Right renal pelvis (tissue), 4 donors: ENCODE measurements at regions not wholly inside any gene's neighbourhood (a gene's known extent, or its start where the extent isn't known, plus 50 kb on each side); places are given as distances from the start of the nearest gene placed in this dataset.

Experiments
- DNase-seq, 4 donors: peaks; one replicate each; pipeline ENCODE4 v3.0.0-alpha.2; 2013; ENCODE audit warnings: low read depth in 4 of 4, low spot score in 3 of 4, missing footprints in 1 of 4

GRCh38 chr17:45708707-45709290, 75.3 kb upstream of the CRHR1 start:
- no peak for DNase-seq

- DNase-seq, result no peak
Measured at GRCh38 chr17:45709728-45710288, 74.3 kb upstream of the CRHR1 start.

- DNase-seq, result no peak
Measured at GRCh38 chr17:45715787-45716186, 68.3 kb upstream of the CRHR1 start.

GRCh38 chr17:45718791-45719190, 65.3 kb upstream of the CRHR1 start:
- DNase-seq, result no peak

DNA sequence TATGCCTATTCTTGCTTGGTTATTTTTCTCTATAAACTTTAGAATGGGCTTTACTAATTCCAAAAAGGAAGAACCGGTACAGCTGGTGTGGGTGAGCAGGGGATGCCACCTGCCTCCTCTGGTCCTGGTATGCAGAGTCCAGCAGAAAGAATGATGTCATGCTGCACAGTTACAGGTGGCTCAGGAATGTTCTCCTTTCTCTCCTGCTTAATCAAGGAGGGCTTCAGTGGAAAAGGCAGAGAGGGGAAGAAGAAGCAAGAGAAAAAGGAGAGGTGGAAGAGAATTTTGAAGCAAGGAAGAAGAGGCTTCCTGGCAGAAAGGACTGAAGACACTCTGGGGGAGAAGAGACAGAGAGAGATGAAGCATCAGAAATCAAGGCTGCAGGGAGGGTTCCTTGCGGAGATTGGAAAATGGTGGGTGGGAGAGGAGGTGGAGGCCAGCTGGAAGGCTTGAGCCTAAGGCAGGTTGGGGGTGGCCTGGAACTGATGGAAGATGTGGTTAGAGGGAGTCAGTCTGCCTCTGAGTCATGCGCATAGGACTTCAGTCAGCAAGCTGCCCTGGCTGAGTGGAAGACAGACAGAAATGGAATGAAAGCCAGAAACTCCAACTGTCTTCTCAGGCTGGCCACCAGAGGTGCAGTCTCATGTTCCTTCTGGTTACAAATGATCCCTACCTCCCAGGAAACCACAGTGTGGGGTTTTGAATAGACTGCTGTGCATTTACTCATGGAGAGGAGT, 64.6 kb upstream of the CRHR1 start:
- no peak for DNase-seq

DNA sequence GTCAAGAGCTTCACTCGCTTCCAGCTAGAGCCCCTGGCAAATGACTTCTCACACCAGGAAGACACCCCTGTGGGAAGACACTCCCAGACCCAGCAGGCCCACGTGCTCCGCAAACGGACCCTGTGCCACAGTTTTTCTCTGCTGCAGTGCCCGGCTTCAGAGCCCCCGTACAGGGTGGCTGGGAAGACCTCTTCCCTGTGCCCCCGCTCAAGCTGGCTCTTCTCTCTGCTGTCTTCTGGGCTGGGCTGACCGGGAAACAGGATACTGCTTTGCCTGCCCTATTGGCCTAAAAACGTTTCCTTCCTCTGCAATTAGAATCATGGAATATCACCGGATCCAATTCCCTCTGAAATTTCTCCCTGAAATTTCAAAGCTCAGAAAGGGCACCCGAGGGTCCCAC, 63.7 kb upstream of the CRHR1 start:
- no peak for DNase-seq

DNA sequence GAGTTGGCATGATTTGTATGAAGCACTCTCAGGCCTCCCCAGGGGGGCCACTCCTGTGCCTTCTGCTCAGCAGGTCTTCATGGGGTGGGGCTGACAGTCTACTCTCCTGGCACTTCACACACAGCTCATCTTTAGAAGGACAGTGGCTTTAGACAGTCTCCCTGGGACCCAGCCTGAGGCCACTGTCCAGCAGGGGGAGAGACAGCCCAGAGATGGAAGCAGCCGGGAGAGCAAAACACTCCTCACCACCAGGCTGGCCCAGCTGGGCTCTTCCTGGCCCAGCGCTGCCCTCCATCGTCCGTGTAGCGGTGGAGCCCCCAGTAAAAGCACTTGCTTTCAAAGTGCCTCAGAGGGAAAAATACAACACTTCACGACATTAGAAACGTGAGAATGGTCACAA, 62.0 kb upstream of the CRHR1 start:
- peak in 1 of 4 donors; percentile 4 for DNase-seq

- DNase-seq, result no peak
Measured at GRCh38 chr17:45729294-45729907, 54.7 kb upstream of the CRHR1 start.

- DNase-seq, result no peak
Measured at GRCh38 chr17:45730192-45730591, 53.9 kb upstream of the CRHR1 start.

GRCh38 chr17:45731459-45731858, 52.7 kb upstream of the CRHR1 start:
- no peak for DNase-seq

DNA sequence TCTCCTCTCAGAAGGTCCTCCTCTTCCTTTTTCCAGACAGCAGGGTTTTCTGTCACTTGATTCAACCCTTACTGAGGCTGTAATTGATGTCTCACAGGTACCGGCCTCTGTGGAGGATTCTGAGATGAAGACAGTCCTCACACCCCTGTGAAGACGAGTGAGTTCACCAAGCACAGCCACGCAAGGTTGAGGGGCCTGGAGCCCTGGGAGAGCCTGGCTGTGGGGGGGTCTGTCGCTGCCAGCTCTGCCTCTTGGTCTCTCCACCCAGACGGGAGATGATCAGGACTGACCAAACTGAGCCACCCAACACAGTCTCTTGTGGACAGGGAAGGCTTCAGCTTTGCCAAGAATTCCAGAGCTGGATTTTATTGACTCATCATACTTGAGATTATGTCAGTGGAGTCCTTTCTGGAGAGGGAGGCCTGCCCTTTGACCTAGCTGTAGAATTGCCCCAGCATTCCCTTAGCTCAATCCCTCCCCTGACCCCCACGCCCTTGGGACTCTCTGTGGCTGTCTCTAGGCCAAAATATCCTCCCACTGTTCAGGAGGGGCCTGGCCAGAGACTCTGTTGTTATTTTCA, 51.1 kb upstream of the CRHR1 start:
- DNase-seq, result no peak

- no peak for DNase-seq
Measured at GRCh38 chr17:45733781-45734180, 50.3 kb upstream of the CRHR1 start.
